ENCODE measurements at regions not wholly inside any gene's neighbourhood (a gene's known extent, or its start where the extent isn't known, plus 50 kb on each side); places are given as distances from the start of the nearest gene placed in this dataset.

GRCh38 chr17:51441431-51441830 lies 181.1 kb downstream of the UTP18 start:
- DNase-seq: no peak
- Histone ChIP-seq H3K4me1 (no peaks in the 10 kb centered on the region), H3K27me3 (no peaks in the 10 kb centered on the region), H3K4me3 (no peak overlapping the region), H3K9me3 (no peaks in the 10 kb centered on the region), H3K36me3 (no peaks in the 10 kb centered on the region), H3K27ac (no peak overlapping the region)
- TF ChIP-seq CTCF (IDR thresholded peaks at IDR 0.05) (no peak), POLR2A (IDR thresholded peaks at IDR 0.05) (no peak)
- intact Hi-C loops (cut with DNase I; ENCODE audit: low total_unique reads): no loop called here

- no peaks in the 10 kb centered on the region for H3K4me1 ChIP-seq
- no peaks in the 10 kb centered on the region for H3K27me3 ChIP-seq
- intact Hi-C loops (cut with DNase I; ENCODE audit: low total_unique reads): no loop called here
- no peaks in the 10 kb centered on the region for H3K9me3 ChIP-seq
- no peak overlapping the region for H3K4me3 ChIP-seq
- no peak overlapping the region for H3K27ac ChIP-seq
- no peaks in the 10 kb centered on the region for H3K36me3 ChIP-seq
- no peak for DNase-seq
- no peak for TF ChIP-seq CTCF (IDR thresholded peaks at IDR 0.05)
- TF ChIP-seq POLR2A (IDR thresholded peaks at IDR 0.05): no peak
These were observed 181.9 kb downstream of the UTP18 start for GRCh38 chr17:51442088-51442865.

- TF ChIP-seq POLR2A (IDR thresholded peaks at IDR 0.05): no peak
- no peak for DNase-seq
- no peaks in the 10 kb centered on the region for H3K27me3 ChIP-seq
- intact Hi-C loops (cut with DNase I; ENCODE audit: low total_unique reads): no loop called here
- no peaks in the 10 kb centered on the region for H3K9me3 ChIP-seq
- no peaks in the 10 kb centered on the region for H3K36me3 ChIP-seq
- H3K4me1 ChIP-seq: no peaks in the 10 kb centered on the region
- H3K27ac ChIP-seq: no peak overlapping the region
- no peak overlapping the region for H3K4me3 ChIP-seq
These were observed 183.3 kb downstream of the UTP18 start for GRCh38 chr17:51443646-51444045.

- intact Hi-C loops (cut with DNase I; ENCODE audit: low total_unique reads): no loop called here
- Histone ChIP-seq H3K27me3 (no peaks in the 10 kb centered on the region), H3K36me3 (no peaks in the 10 kb centered on the region), H3K4me3 (no peak overlapping the region), H3K9me3 (no peaks in the 10 kb centered on the region), H3K4me1 (no peaks in the 10 kb centered on the region), H3K27ac (no peak overlapping the region)
- no peak for DNase-seq
- TF ChIP-seq POLR2A (IDR thresholded peaks at IDR 0.05): no peak
- no peak for TF ChIP-seq CTCF (IDR thresholded peaks at IDR 0.05)
These were observed 185.6 kb downstream of the UTP18 start for GRCh38 chr17:51445946-51446345.

GRCh38 chr17:51454456-51454978 lies 194.2 kb downstream of the UTP18 start:
- H3K4me1 ChIP-seq: no peaks in the 10 kb centered on the region
- H3K9me3 ChIP-seq: no peaks in the 10 kb centered on the region
- intact Hi-C loops (cut with DNase I; ENCODE audit: low total_unique reads): no loop called here
- TF ChIP-seq POLR2A (IDR thresholded peaks at IDR 0.05): no peak
- TF ChIP-seq CTCF (IDR thresholded peaks at IDR 0.05): no peak
- no peaks in the 10 kb centered on the region for H3K36me3 ChIP-seq
- no peaks in the 10 kb centered on the region for H3K27me3 ChIP-seq
- no peak overlapping the region for H3K4me3 ChIP-seq
- no peak overlapping the region for H3K27ac ChIP-seq
- no peak for DNase-seq

All from uterus (tissue), 3 donors.